OCI-LY1 (cell line): ENCODE measurements at regions not wholly inside any gene's neighbourhood (a gene's known extent, or its start where the extent isn't known, plus 50 kb on each side); places are given as distances from the start of the nearest gene placed in this dataset.

Experiments
- EZH2 ChIP-seq: fragments of 200-600 bp; sonication (generic), shearing (Covaris generic); IDR thresholded peaks from 2 replicates; pipeline ENCODE4 v1.8.0; 2017; ENCODE audit warnings: borderline replicate concordance, mixed run types, mild to moderate bottlenecking, antibody characterized with exemption, low read length, moderate library complexity, mixed read lengths
- TF ChIP-seq, protein P1 (sequence below): fragments of 200-600 bp; sonication (generic), shearing (Covaris generic); IDR thresholded peaks from 2 replicates; pipeline ENCODE4 v1.5.1; 2017; ENCODE audit warnings: mild to moderate bottlenecking, antibody characterized with exemption, low read length, moderate library complexity, mixed read lengths

DNA sequence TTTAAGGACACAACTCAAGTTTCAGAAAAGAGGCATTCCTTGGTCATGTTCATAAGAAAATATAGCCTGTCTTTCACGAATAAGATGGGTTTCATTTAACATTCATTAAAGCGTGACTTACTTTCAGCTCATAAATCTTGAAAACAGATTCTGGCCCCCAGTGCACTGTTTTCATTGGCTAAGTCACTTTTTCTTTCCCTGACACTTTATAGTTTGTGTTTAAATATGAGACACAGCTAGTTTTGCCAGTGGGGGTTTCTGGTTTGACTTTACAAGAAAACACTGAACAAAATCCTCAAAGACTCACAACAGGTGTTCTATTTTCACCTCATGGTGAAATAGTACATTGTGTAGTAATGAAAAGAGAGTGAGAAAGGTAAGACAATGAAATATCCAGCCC, 65.9 kb downstream of the PHLDA1 start:
- TF ChIP-seq, protein P1, sequence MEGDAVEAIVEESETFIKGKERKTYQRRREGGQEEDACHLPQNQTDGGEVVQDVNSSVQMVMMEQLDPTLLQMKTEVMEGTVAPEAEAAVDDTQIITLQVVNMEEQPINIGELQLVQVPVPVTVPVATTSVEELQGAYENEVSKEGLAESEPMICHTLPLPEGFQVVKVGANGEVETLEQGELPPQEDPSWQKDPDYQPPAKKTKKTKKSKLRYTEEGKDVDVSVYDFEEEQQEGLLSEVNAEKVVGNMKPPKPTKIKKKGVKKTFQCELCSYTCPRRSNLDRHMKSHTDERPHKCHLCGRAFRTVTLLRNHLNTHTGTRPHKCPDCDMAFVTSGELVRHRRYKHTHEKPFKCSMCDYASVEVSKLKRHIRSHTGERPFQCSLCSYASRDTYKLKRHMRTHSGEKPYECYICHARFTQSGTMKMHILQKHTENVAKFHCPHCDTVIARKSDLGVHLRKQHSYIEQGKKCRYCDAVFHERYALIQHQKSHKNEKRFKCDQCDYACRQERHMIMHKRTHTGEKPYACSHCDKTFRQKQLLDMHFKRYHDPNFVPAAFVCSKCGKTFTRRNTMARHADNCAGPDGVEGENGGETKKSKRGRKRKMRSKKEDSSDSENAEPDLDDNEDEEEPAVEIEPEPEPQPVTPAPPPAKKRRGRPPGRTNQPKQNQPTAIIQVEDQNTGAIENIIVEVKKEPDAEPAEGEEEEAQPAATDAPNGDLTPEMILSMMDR: no peak
- TF ChIP-seq EZH2: no peak
